GM12878 (cell line): ENCODE measurements at regions not wholly inside any gene's neighbourhood (a gene's known extent, or its start where the extent isn't known, plus 50 kb on each side); places are given as distances from the start of the nearest gene placed in this dataset.

Source experiments
- ATAC-seq: fragments of 200-7000 bp; cut with Tn5 transposase; 3 replicates; pipeline ENCODE4 v1.9.1; 2020; ENCODE audit warnings: mild to moderate bottlenecking, moderate library complexity
- BruUV-seq: library from RNA; stranded (reverse); fragments of 400-500 nt; replicated peaks from 2 replicates; lab custom pipeline; 2021; lab: Mats Ljungman, UMichigan
- CTCF ChIA-PET: fragments of 300-600 bp; sonication (Branson Sonifier 250); formaldehyde crosslinking; extraction: SDS; loops from one replicate; lab custom pipeline; 2021; ENCODE audit warnings: inconsistent platforms; lab: Yijun Ruan, JAX
- POLR2A ChIA-PET: fragments of 350-600 bp; formaldehyde crosslinking; extraction: SDS; loops from one replicate; lab custom pipeline; 2021; ENCODE audit warnings: inconsistent platforms; lab: Charles Lee
- RAD21 ChIA-PET: fragments of 300-600 bp; sonication (Branson Sonifier 250); formaldehyde crosslinking; loops from one replicate; lab custom pipeline; 2023; ENCODE audit warnings: antibody characterized with exemption; ENCODE audit not compliant: unreplicated experiment; lab: Charles Lee
- SMC1A ChIA-PET: fragments of 300-600 bp; sonication (Branson Sonifier 250); formaldehyde crosslinking; loops from one replicate; lab custom pipeline; 2023; ENCODE audit not compliant: unreplicated experiment, uncharacterized antibody; lab: Charles Lee
- DNase-seq: peaks from one replicate; pipeline ENCODE4 v3.0.0-alpha.2; 2011; ENCODE audit warnings: low read depth, low spot score
- FAIRE-seq: peaks from 3 replicates; lab custom pipeline; 2011; peaks lifted over from hg19 to GRCh38; lab: Jason Lieb, UNC
- H2AFZ ChIP-seq: 2 replicates; pipeline ENCODE4 v1.6.0; 2011; ENCODE audit warnings: low read depth, low read length, control low read depth; ENCODE audit not compliant: control insufficient read depth
- H3K27ac ChIP-seq: 2 replicates; pipeline ENCODE4 v1.5.1; 2011; ENCODE audit warnings: control low read depth; ENCODE audit not compliant: control insufficient read depth, insufficient read depth
- H3K27me3 ChIP-seq, 2 experiments: replicated peaks in 1 of 2; 2 replicates each; pipeline versions ENCODE4 v1.6.0 to v1.6.1; 2011; ENCODE audit warnings: low read length in 1 of 2; ENCODE audit not compliant: control insufficient read depth in 2 of 2, insufficient read depth in 2 of 2
- H3K36me3 ChIP-seq, 2 experiments: 2 replicates each; pipeline ENCODE4 v1.5.1; 2011; ENCODE audit warnings: low read length in 1 of 2; ENCODE audit not compliant: control insufficient read depth in 2 of 2, insufficient read depth in 2 of 2
- H3K4me1 ChIP-seq: 2 replicates; pipeline ENCODE4 v1.6.1; 2011; ENCODE audit warnings: mild to moderate bottlenecking, low read length, moderate library complexity, mixed read lengths; ENCODE audit not compliant: control insufficient read depth, insufficient read depth
- H3K4me2 ChIP-seq: 2 replicates; pipeline ENCODE4 v1.6.0; 2011; ENCODE audit warnings: control low read depth; ENCODE audit not compliant: control insufficient read depth, insufficient read depth
- H3K4me3 ChIP-seq: fragments of 200-600 bp; sonication (generic); 2 replicates; pipeline ENCODE4 v1.5.1; 2016
- H3K79me2 ChIP-seq: 2 replicates; pipeline ENCODE4 v1.6.0; 2011; ENCODE audit warnings: low read length; ENCODE audit not compliant: control insufficient read depth, insufficient read depth
- H3K9ac ChIP-seq: 2 replicates; pipeline ENCODE4 v1.8.0; 2011; ENCODE audit warnings: low read length, control low read depth, mixed read lengths; ENCODE audit not compliant: control insufficient read depth, insufficient read depth
- H3K9me3 ChIP-seq: replicated peaks from 3 replicates; pipeline ENCODE4 v1.5.1; 2011; ENCODE audit warnings: mild to moderate bottlenecking, low read length; ENCODE audit not compliant: control insufficient read depth, insufficient read depth
- H4K20me1 ChIP-seq: 2 replicates; pipeline ENCODE4 v1.6.0; 2011; ENCODE audit not compliant: control insufficient read depth, insufficient read depth
- BCL3 ChIP-seq: IDR thresholded peaks from 2 replicates; pipeline ENCODE4 v1.6.1; 2011; ENCODE audit warnings: borderline replicate concordance, low read depth, mild to moderate bottlenecking, moderate library complexity, low read length; ENCODE audit not compliant: insufficient read depth, poor library complexity, severe bottlenecking
- E2F4 ChIP-seq: IDR thresholded peaks from 2 replicates; pipeline ENCODE4 v1.6.1; 2012; ENCODE audit warnings: low read depth, low read length, improper control_type of control experiment
- EP300 ChIP-seq, 2 experiments: fragments of 150-350 bp in 1 of 2; IDR thresholded peaks; 2 replicates each; pipeline ENCODE4 v1.6.1; 2011 to 2012; ENCODE audit warnings: low read depth in 2 of 2, low read length in 2 of 2, borderline replicate concordance in 1 of 2, improper control_type of control experiment in 1 of 2, inconsistent platforms in 1 of 2; ENCODE audit not compliant: control insufficient read depth in 1 of 2
- NRF1 ChIP-seq: conservative IDR thresholded peaks from 2 replicates; pipeline ENCODE4 v1.6.1; 2011; ENCODE audit warnings: mild to moderate bottlenecking, low read depth, low read length, improper control_type of control experiment
- PAX8 ChIP-seq: fragments of 450-650 bp; IDR thresholded peaks from 2 replicates; pipeline ENCODE4 v1.6.1; 2017; ENCODE audit warnings: mild to moderate bottlenecking, moderate library complexity
- POU2F2 ChIP-seq: IDR thresholded peaks from 3 replicates; pipeline ENCODE4 v1.6.1; 2011; ENCODE audit warnings: low read depth, mild to moderate bottlenecking, low read length, borderline replicate concordance
- RAD51 ChIP-seq: fragments of 450-650 bp; IDR thresholded peaks from 2 replicates; pipeline ENCODE4 v1.6.1; 2016; ENCODE audit warnings: moderate library complexity, mild to moderate bottlenecking, inconsistent platforms
- SP1 ChIP-seq: IDR thresholded peaks from one replicate; pipeline ENCODE4 v1.6.1; 2011; ENCODE audit warnings: low read depth, low read length
- STAT3 ChIP-seq: IDR thresholded peaks from 2 replicates; pipeline ENCODE4 v1.6.1; 2011; ENCODE audit warnings: low read depth, low read length, improper control_type of control experiment
- SUPT20H ChIP-seq: IDR thresholded peaks from 2 replicates; pipeline ENCODE4 v1.6.1; 2011; ENCODE audit warnings: low read depth, mild to moderate bottlenecking, low read length, moderate library complexity, borderline replicate concordance; ENCODE audit not compliant: control insufficient read depth
- TBL1XR1 ChIP-seq: IDR thresholded peaks from 2 replicates; pipeline ENCODE4 v1.6.1; 2012; ENCODE audit warnings: low read depth, low read length, improper control_type of control experiment
- TCF7 ChIP-seq: IDR thresholded peaks from 2 replicates; pipeline ENCODE4 v1.6.1; 2014; ENCODE audit warnings: antibody characterized with exemption, borderline replicate concordance
- YBX1 ChIP-seq: fragments of 450-650 bp; IDR thresholded peaks from 2 replicates; pipeline ENCODE4 v1.6.1; 2016; ENCODE audit warnings: antibody characterized with exemption
- ZBED1 ChIP-seq: IDR thresholded peaks from 2 replicates; pipeline ENCODE4 v1.6.1; 2016; ENCODE audit warnings: borderline replicate concordance
- ZBTB4 ChIP-seq: fragments of 450-650 bp; formaldehyde crosslinking; IDR thresholded peaks from 2 replicates; pipeline ENCODE4 v1.4.0; 2022; ENCODE audit warnings: mild to moderate bottlenecking, moderate library complexity
- WGBS: methylation state at CpG from one replicate; pipeline ENCODE4 v1.1.6; 2016; ENCODE audit warnings: low lambda C conversion rate; ENCODE audit not compliant: insufficient replicate concordance, insufficient coverage; ENCODE audit errors: missing lambda C conversion rate; 5-methylcytosine and 5-hydroxymethylcytosine counted together
- in situ Hi-C: fragments of 300-500 bp; cut with MboI; formaldehyde crosslinking; loops from 9 replicates; pipeline ENCODE4 v1.14.3; 2018; ENCODE audit warnings: mixed read lengths
- intact Hi-C: fragments of 100-400 bp; cut with micrococcal nuclease; formaldehyde crosslinking; loops from one replicate; pipeline ENCODE4 v1.14.2; 2022; ENCODE audit not compliant: unreplicated experiment
- TF ChIP-seq, protein P1 (sequence below): fragments of 450-650 bp; IDR thresholded peaks from 2 replicates; pipeline ENCODE4 v1.6.1; 2016; ENCODE audit warnings: mild to moderate bottlenecking, moderate library complexity, borderline replicate concordance

- no peak overlapping the region for H3K9ac ChIP-seq
- no peaks in the 10 kb centered on the region for H3K9me3 ChIP-seq
- H2AFZ ChIP-seq = no peak overlapping the region
- no peak overlapping the region for H3K27ac ChIP-seq
- no peaks in the 10 kb centered on the region for H3K4me1 ChIP-seq
- ChIA-PET CTCF (no interaction called here), POLR2A (no interaction called here), SMC1A (interaction anchor here (1.4 to 1.6 kb wide), 3 partner anchors 9 to 12 kb away, joined by 3 to 4 read pairs (median 3); no protein-coding TSS in a partner anchor), RAD21 (no interaction called here)
- DNase-seq (no peak), ATAC-seq (no peak), FAIRE-seq (no peak)
- no peak overlapping the region for H3K4me2 ChIP-seq
- no peaks in the 10 kb centered on the region for H3K79me2 ChIP-seq
- WGBS = 47% methylated on average over 5 of the region's 5 CpGs
- BruUV-seq = no TSS peak
- H3K4me3 ChIP-seq = no peak overlapping the region
- intact Hi-C loops = no loop called here
- H3K27me3 ChIP-seq = no peaks in the 10 kb centered on the region
- H3K36me3 ChIP-seq = no peaks in the 10 kb centered on the region
- H4K20me1 ChIP-seq = no peaks in the 10 kb centered on the region
- in situ Hi-C loops = no loop called here
- TF ChIP-seq TCF7 (no peak), ZBTB4 (CRISPR knock-in tag) (no peak), PAX8 (no peak), SP1 (no peak), RAD51 (no peak), SUPT20H (no peak), YBX1 (no peak), TBL1XR1 (no peak), NRF1 (no peak), BCL3 (no peak), EP300 (IDR thresholded peaks at IDR 0.05; ENCODE audit: borderline replicate concordance in 1 of 2, control insufficient read depth in 1 of 2, low read depth in 2 of 2, low read length in 2 of 2) (no peak), E2F4 (no peak), STAT3 (no peak), ZBED1 (no peak), POU2F2 (no peak)
- TF ChIP-seq, protein P1, sequence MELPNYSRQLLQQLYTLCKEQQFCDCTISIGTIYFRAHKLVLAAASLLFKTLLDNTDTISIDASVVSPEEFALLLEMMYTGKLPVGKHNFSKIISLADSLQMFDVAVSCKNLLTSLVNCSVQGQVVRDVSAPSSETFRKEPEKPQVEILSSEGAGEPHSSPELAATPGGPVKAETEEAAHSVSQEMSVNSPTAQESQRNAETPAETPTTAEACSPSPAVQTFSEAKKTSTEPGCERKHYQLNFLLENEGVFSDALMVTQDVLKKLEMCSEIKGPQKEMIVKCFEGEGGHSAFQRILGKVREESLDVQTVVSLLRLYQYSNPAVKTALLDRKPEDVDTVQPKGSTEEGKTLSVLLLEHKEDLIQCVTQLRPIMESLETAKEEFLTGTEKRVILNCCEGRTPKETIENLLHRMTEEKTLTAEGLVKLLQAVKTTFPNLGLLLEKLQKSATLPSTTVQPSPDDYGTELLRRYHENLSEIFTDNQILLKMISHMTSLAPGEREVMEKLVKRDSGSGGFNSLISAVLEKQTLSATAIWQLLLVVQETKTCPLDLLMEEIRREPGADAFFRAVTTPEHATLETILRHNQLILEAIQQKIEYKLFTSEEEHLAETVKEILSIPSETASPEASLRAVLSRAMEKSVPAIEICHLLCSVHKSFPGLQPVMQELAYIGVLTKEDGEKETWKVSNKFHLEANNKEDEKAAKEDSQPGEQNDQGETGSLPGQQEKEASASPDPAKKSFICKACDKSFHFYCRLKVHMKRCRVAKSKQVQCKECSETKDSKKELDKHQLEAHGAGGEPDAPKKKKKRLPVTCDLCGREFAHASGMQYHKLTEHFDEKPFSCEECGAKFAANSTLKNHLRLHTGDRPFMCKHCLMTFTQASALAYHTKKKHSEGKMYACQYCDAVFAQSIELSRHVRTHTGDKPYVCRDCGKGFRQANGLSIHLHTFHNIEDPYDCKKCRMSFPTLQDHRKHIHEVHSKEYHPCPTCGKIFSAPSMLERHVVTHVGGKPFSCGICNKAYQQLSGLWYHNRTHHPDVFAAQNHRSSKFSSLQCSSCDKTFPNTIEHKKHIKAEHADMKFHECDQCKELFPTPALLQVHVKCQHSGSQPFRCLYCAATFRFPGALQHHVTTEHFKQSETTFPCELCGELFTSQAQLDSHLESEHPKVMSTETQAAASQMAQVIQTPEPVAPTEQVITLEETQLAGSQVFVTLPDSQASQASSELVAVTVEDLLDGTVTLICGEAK = no peak
Measured at GRCh38 chr6:139519097-139519496, 144.6 kb upstream of the CITED2 start.
